ENCODE measurements at regions not wholly inside any gene's neighbourhood (a gene's known extent, or its start where the extent isn't known, plus 50 kb on each side); places are given as distances from the start of the nearest gene placed in this dataset.
"Not testable (repeated sequence)": the region's sequence is repeated elsewhere in the genome, so short reads cannot be mapped to it uniquely, and the experiment has no call there.

- no peak for DNase-seq (ENCODE audit: low read depth in 2 of 2)
These were observed 217.2 kb upstream of the NOCT start for GRCh38 chr4:138798404-138798803.

DNA sequence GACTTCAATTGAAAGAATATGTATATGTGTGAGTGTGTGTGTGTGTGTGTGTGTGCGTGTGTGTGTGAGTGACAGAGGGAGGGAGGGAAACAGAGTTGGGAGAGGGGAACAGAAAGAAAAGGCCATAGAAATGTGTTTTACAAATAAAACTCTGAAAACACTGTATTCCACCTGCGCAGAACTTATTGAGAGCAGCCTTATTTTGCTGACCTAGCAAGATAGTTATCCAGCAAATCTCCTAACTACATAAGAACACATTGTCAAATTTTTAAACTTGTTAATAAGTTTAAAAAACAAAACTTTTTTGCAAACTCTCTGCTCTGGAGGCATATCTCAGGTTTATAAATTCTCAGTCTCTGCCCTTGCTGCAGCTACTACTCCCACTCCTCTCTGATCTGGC lies 217.9 kb upstream of the NOCT start:
- no peak for DNase-seq (ENCODE audit: low read depth in 2 of 2)

- no peak for DNase-seq (ENCODE audit: low read depth in 2 of 2)
These were observed 218.8 kb upstream of the NOCT start for GRCh38 chr4:138796761-138797160.

- DNase-seq (ENCODE audit: low read depth in 2 of 2): no peak
These were observed 224.8 kb upstream of the NOCT start for GRCh38 chr4:138790706-138791340.

DNA sequence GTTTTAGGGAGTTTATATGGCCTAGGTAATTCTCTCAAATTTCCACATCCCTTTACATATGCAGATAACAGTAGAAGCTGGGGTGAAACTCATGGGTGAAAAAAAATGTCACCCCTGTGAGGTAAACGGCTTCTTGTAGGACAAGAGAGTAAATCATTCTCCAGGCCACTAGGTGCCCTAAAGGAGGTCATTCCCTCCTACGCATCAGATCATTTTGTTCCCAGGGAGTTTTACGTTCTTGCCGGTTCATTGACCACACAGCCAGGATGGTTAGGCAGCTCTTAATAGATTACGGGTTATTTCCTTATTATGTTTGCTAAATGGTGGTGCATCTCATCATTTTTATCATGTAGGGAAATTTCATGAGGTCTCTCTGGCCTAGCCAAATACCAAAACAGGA lies 225.8 kb upstream of the NOCT start:
- DNase-seq (ENCODE audit: low read depth in 2 of 2): no peak

DNA sequence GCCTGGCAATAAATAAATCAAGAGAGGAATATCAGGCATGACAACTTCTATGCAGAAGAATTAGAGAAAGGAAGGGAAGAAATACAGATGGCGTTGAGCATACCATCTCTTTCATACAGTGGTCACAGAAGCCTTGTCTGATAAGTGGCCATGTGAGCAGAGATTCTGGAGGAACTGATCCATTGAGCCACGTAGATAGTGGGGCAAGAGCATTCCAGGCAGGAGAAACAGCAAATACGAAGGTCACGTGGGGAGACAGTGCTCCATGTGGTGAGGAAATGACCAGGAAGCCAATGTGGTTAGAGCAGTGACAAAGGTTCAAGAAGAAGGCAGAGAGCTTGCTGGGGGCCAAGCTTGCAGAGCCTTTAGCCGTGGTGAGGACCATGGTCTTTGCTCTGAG lies 226.7 kb upstream of the NOCT start:
- DNase-seq (ENCODE audit: low read depth in 2 of 2): no peak

GRCh38 chr4:138788267-138788790 lies 227.3 kb upstream of the NOCT start:
- DNase-seq (ENCODE audit: low read depth in 2 of 2): no peak

- DNase-seq (ENCODE audit: low read depth in 2 of 2): not testable (repeated sequence)
These were observed 235.8 kb upstream of the NOCT start for GRCh38 chr4:138779761-138780160.

DNA sequence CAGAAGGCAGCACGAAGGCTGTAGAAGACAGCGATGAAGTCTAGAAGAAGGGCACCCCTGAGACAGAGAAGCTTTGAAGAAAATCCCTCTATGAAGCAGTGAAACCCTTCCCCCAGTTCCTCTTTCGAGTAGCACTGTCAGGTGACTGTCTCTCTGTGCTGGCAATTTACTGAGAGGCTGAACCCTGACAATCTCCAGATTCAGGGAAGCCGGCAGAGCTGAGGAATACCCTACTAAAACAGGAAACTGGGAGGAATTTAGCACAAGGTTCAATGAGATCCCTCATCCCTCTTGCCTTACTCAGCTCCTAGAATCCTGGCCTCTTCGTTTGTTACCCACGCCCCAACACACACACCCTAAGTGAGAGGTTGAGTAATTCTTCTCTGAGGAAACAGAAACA lies 239.7 kb upstream of the NOCT start:
- no peak for DNase-seq (ENCODE audit: low read depth in 2 of 2)

DNA sequence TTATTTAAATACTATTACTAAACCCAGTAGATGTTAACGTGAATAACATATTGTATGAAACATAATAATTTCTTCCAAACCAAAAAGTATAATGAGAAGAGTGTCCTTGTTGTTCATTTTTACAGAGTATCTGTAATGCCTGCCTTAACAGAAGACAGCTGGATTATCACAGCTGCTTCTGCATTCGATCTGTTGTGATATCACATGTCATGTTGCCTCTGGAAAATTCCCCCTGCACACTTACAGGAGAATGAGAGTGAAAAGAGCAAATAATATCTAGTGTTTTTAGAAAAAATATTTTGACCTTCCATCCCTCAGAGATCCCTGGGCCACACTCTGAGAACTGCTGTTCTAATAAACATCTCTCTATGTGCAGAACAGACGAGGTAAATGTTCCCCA lies 240.1 kb upstream of the NOCT start:
- no peak for DNase-seq (ENCODE audit: low read depth in 2 of 2)

DNA sequence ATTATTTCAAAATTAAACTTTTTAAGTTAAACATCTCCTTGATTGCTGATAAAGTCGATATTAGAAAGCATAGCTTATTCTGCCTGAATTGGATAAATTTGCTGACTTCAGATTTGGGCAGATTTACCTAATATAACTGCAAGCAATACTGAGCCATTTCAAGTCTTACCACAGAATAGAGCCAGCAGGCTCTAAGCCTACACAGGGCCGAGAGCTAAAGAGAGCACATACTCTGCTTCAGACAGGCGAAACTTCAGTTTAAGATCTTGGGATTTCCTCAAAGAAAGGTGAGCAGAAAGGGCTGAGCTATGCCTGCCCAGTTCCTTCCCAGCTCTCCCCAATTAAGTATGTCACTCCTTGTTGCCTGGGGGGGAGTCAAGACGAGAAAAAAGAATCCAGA lies 240.6 kb upstream of the NOCT start:
- no peak for DNase-seq (ENCODE audit: low read depth in 2 of 2)

DNA sequence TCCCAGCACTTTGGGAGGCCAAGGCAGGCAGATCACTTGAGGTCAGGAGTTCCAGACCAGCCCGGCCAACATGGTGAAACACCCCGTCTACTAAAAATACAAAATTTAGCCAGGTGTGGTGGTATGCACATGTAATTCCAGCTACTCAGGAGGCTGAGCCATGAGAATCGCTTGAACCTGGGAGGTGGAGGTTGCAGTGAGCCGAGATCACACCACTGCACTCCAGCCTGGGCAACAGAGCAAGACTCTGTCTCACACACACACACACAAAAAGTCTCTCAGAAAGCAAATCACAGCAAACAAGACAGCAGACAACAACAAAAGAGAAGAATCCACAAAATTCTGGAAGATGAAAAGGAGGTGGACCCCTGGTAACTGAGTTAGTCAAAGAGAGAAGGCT lies 241.5 kb upstream of the NOCT start:
- DNase-seq (ENCODE audit: low read depth in 2 of 2): not testable (repeated sequence)

DNA sequence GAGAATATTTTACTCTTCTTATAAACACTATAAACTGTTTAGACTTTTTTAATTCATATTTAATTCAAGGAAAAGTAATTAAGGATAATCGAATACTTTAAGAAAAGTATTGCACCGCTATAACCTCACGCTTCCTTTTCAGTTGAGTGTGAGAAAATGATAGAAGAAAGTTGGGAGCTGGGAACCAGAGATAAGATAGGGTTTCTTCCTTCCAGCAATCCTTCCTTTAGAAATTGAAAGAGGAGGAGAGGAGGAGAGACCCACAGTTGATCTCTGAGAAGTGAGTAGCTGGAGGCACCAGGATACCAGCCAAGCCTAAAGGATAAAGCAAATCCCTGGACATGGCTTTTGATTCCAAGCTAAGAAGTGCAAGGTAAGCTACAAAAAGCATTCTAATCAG lies 242.3 kb upstream of the NOCT start:
- DNase-seq (ENCODE audit: low read depth in 2 of 2): no peak

- no peak for DNase-seq (ENCODE audit: low read depth in 2 of 2)
These were observed 243.2 kb upstream of the NOCT start for GRCh38 chr4:138772366-138772765.

GRCh38 chr4:138770818-138771217 lies 244.8 kb upstream of the NOCT start:
- DNase-seq (ENCODE audit: low read depth in 2 of 2): no peak

DNA sequence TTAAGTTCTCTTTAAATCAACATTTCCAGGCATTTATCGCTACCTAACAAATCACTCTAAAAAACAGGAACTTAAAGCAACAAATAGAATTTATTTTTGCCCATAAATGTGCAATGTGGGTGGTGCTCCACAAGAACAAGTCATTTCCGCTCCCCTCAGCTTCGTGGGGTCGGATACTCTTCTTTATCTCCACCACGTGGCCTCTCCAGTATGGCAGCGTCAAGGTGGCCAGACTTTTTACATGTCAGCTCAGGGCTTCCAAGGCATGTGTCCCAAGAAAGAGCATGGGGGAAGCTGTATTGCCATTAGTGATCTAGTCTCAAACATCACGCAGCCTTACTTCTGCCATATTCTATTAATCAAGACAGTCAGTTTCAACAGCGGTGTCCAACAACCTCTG lies 249.2 kb upstream of the NOCT start:
- DNase-seq (ENCODE audit: low read depth in 2 of 2): no peak

- no peak for DNase-seq (ENCODE audit: low read depth in 2 of 2)
These were observed 250.1 kb upstream of the NOCT start for GRCh38 chr4:138765442-138765841.

GRCh38 chr4:138761638-138762220 lies 253.9 kb upstream of the NOCT start:
- no peak for DNase-seq (ENCODE audit: low read depth in 2 of 2)

- DNase-seq (ENCODE audit: low read depth in 2 of 2): no peak
These were observed 256.1 kb upstream of the NOCT start for GRCh38 chr4:138759554-138759902.

DNA sequence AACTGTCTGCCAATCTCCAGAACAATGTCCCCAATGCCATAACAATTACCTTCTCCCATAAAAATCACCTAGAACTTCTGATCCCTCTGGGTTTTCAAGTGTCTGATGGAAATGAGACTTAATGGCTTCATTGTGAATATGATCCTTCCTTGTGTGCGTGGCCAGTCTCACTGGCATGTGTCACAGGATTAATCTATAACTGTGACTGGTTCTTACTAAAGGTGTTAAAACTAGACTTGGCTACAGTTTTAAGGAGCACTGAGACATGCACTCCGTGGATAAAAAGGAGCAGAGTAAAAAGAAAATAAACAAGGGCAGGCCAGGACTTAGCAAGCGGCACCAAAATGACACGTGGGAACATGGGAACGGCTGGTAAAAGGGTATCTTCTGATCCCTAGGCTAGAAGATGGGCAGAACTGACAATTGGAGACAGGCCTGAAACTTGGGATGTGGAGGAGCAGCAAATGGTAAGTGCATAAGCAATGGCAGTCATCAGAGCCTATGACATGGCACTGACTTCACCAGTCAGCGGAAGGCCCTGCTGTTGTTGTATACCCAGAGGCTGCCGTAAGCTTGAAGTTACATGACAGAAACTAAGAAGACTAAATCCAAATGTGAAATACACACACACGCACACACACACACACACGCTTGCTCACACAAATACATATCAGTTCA lies 256.6 kb upstream of the NOCT start:
- DNase-seq (ENCODE audit: low read depth in 2 of 2): no peak

GRCh38 chr4:138758196-138758595 lies 257.4 kb upstream of the NOCT start:
- no peak for DNase-seq (ENCODE audit: low read depth in 2 of 2)

GRCh38 chr4:138757432-138757831 lies 258.1 kb upstream of the NOCT start:
- DNase-seq (ENCODE audit: low read depth in 2 of 2): no peak

GRCh38 chr4:138756519-138756918 lies 259.1 kb upstream of the NOCT start:
- no peak for DNase-seq (ENCODE audit: low read depth in 2 of 2)
